ENCODE measurements at regions not wholly inside any gene's neighbourhood (a gene's known extent, or its start where the extent isn't known, plus 50 kb on each side); places are given as distances from the start of the nearest gene placed in this dataset.

- H3K36me3 ChIP-seq (ENCODE audit: control insufficient read depth, insufficient read depth, low read length) = no peaks in the 10 kb centered on the region
- H3K27ac ChIP-seq (ENCODE audit: low read length) = no peak overlapping the region
- DNase-seq (ENCODE audit: low read depth, low spot score) = no peak
- no peaks in the 10 kb centered on the region; the same call in 1 of the 2 replicates for H3K9me3 ChIP-seq (ENCODE audit: control insufficient read depth, insufficient read depth, low read length)
- no peaks in the 10 kb centered on the region for H3K4me1 ChIP-seq (ENCODE audit: control insufficient read depth, insufficient read depth, low read length)
- H3K27me3 ChIP-seq (ENCODE audit: control insufficient read depth, insufficient read depth, low read length) = no peaks in the 10 kb centered on the region
- H3K4me3 ChIP-seq (ENCODE audit: low read length) = no peak overlapping the region
- no CpG with 5 or more reads among the region's 6 CpGs for WGBS (ENCODE audit: insufficient coverage, insufficient read length)
These were observed 265.7 kb downstream of the TMEM167A start for GRCh38 chr5:82811490-82811889.

GRCh38 chr5:82809420-82810143, 267.6 kb downstream of the TMEM167A start:
- no CpG with 5 or more reads among the region's 2 CpGs for WGBS (ENCODE audit: insufficient coverage, insufficient read length)
- Histone ChIP-seq H3K27ac (ENCODE audit: low read length) (no peak overlapping the region), H3K9me3 (ENCODE audit: control insufficient read depth, insufficient read depth, low read length) (no peaks in the 10 kb centered on the region; the same call in 1 of the 2 replicates), H3K4me3 (ENCODE audit: low read length) (no peak overlapping the region), H3K27me3 (ENCODE audit: control insufficient read depth, insufficient read depth, low read length) (no peaks in the 10 kb centered on the region), H3K36me3 (ENCODE audit: control insufficient read depth, insufficient read depth, low read length) (no peaks in the 10 kb centered on the region), H3K4me1 (ENCODE audit: control insufficient read depth, insufficient read depth, low read length) (no peaks in the 10 kb centered on the region)
- DNase-seq (ENCODE audit: low read depth, low spot score) = no peak

GRCh38 chr5:82808960-82809359, 268.2 kb downstream of the TMEM167A start:
- WGBS (ENCODE audit: insufficient coverage, insufficient read length) = no CpG with 5 or more reads among the region's 3 CpGs
- no peak overlapping the region for H3K27ac ChIP-seq (ENCODE audit: low read length)
- DNase-seq (ENCODE audit: low read depth, low spot score) = no peak

GRCh38 chr5:82807021-82807420, 270.2 kb downstream of the TMEM167A start:
- Histone ChIP-seq H3K27me3 (ENCODE audit: control insufficient read depth, insufficient read depth, low read length) (no peaks in the 10 kb centered on the region), H3K9me3 (ENCODE audit: control insufficient read depth, insufficient read depth, low read length) (no peaks in the 10 kb centered on the region; the same call in 1 of the 2 replicates), H3K27ac (ENCODE audit: low read length) (no peak overlapping the region), H3K4me3 (ENCODE audit: low read length) (no peak overlapping the region), H3K36me3 (ENCODE audit: control insufficient read depth, insufficient read depth, low read length) (no peaks in the 10 kb centered on the region), H3K4me1 (ENCODE audit: control insufficient read depth, insufficient read depth, low read length) (no peaks in the 10 kb centered on the region)
- no peak for DNase-seq (ENCODE audit: low read depth, low spot score)
- WGBS (ENCODE audit: insufficient coverage, insufficient read length) = no CpG with 5 or more reads among the region's 2 CpGs

More at GRCh38 chr5:82808960-82809359, 268.2 kb downstream of the TMEM167A start:
- Histone ChIP-seq H3K4me3 (ENCODE audit: low read length) (no peak overlapping the region), H3K4me1 (ENCODE audit: control insufficient read depth, insufficient read depth, low read length) (no peaks in the 10 kb centered on the region), H3K9me3 (ENCODE audit: control insufficient read depth, insufficient read depth, low read length) (no peaks in the 10 kb centered on the region; the same call in 1 of the 2 replicates), H3K27me3 (ENCODE audit: control insufficient read depth, insufficient read depth, low read length) (no peaks in the 10 kb centered on the region), H3K36me3 (ENCODE audit: control insufficient read depth, insufficient read depth, low read length) (no peaks in the 10 kb centered on the region)

- no peaks in the 10 kb centered on the region for H3K4me1 ChIP-seq (ENCODE audit: control insufficient read depth, insufficient read depth, low read length)
- no peak overlapping the region for H3K27ac ChIP-seq (ENCODE audit: low read length)
- no peaks in the 10 kb centered on the region; the same call in 1 of the 2 replicates for H3K9me3 ChIP-seq (ENCODE audit: control insufficient read depth, insufficient read depth, low read length)
- no peaks in the 10 kb centered on the region for H3K27me3 ChIP-seq (ENCODE audit: control insufficient read depth, insufficient read depth, low read length)
- no CpG with 5 or more reads among the region's 5 CpGs for WGBS (ENCODE audit: insufficient coverage, insufficient read length)
- no peak overlapping the region for H3K4me3 ChIP-seq (ENCODE audit: low read length)
- no peak for DNase-seq (ENCODE audit: low read depth, low spot score)
- H3K36me3 ChIP-seq (ENCODE audit: control insufficient read depth, insufficient read depth, low read length) = no peaks in the 10 kb centered on the region
These were observed 270.7 kb downstream of the TMEM167A start for GRCh38 chr5:82806513-82806912.

- no peak for DNase-seq (ENCODE audit: low read depth, low spot score)
- H3K27me3 ChIP-seq (ENCODE audit: control insufficient read depth, insufficient read depth, low read length) = no peaks in the 10 kb centered on the region
- H3K36me3 ChIP-seq (ENCODE audit: control insufficient read depth, insufficient read depth, low read length) = no peaks in the 10 kb centered on the region
- H3K27ac ChIP-seq (ENCODE audit: low read length) = no peak overlapping the region
- no peak overlapping the region for H3K4me3 ChIP-seq (ENCODE audit: low read length)
- no CpG with 5 or more reads among the region's 3 CpGs for WGBS (ENCODE audit: insufficient coverage, insufficient read length)
- H3K4me1 ChIP-seq (ENCODE audit: control insufficient read depth, insufficient read depth, low read length) = 0 out of 2 replicates have a peak, but pooled peaks cover 1% of the 10 kb centered on the region
- H3K9me3 ChIP-seq (ENCODE audit: control insufficient read depth, insufficient read depth, low read length) = no peaks in the 10 kb centered on the region; the same call in 1 of the 2 replicates
These were observed 273.0 kb downstream of the TMEM167A start for GRCh38 chr5:82804155-82804690.

- H3K27me3 ChIP-seq (ENCODE audit: control insufficient read depth, insufficient read depth, low read length) = no peaks in the 10 kb centered on the region
- 0 out of 2 replicates have a peak, but pooled peaks cover 1% of the 10 kb centered on the region for H3K4me1 ChIP-seq (ENCODE audit: control insufficient read depth, insufficient read depth, low read length)
- WGBS (ENCODE audit: insufficient coverage, insufficient read length) = no CpG with 5 or more reads among the region's 3 CpGs
- H3K36me3 ChIP-seq (ENCODE audit: control insufficient read depth, insufficient read depth, low read length) = no peaks in the 10 kb centered on the region
- DNase-seq (ENCODE audit: low read depth, low spot score) = no peak
- no peaks in the 10 kb centered on the region for H3K9me3 ChIP-seq (ENCODE audit: control insufficient read depth, insufficient read depth, low read length)
- no peak overlapping the region for H3K4me3 ChIP-seq (ENCODE audit: low read length)
- H3K27ac ChIP-seq (ENCODE audit: low read length) = no peak overlapping the region
These were observed 274.2 kb downstream of the TMEM167A start for GRCh38 chr5:82802954-82803353.

- no peaks in the 10 kb centered on the region for H3K27me3 ChIP-seq (ENCODE audit: control insufficient read depth, insufficient read depth, low read length)
- no CpG with 5 or more reads among the region's 1 CpG for WGBS (ENCODE audit: insufficient coverage, insufficient read length)
- H3K27ac ChIP-seq (ENCODE audit: low read length) = no peak overlapping the region
- no peak overlapping the region for H3K4me3 ChIP-seq (ENCODE audit: low read length)
- no peak for DNase-seq (ENCODE audit: low read depth, low spot score)
- H3K9me3 ChIP-seq (ENCODE audit: control insufficient read depth, insufficient read depth, low read length) = no peaks in the 10 kb centered on the region
- H3K4me1 ChIP-seq (ENCODE audit: control insufficient read depth, insufficient read depth, low read length) = peaks cover 3% of the 10 kb centered on the region; the same call in 1 of the 2 replicates
- H3K36me3 ChIP-seq (ENCODE audit: control insufficient read depth, insufficient read depth, low read length) = no peaks in the 10 kb centered on the region
These were observed 276.4 kb downstream of the TMEM167A start for GRCh38 chr5:82800826-82801225.

- WGBS (ENCODE audit: insufficient coverage, insufficient read length) = no CpG with 5 or more reads among the region's 5 CpGs
- no peak overlapping the region for H3K4me3 ChIP-seq (ENCODE audit: low read length)
- H3K4me1 ChIP-seq (ENCODE audit: control insufficient read depth, insufficient read depth, low read length) = peaks cover 3% of the 10 kb centered on the region; the same call in 1 of the 2 replicates
- H3K36me3 ChIP-seq (ENCODE audit: control insufficient read depth, insufficient read depth, low read length) = no peaks in the 10 kb centered on the region
- H3K27ac ChIP-seq (ENCODE audit: low read length) = no peak overlapping the region
- no peak for DNase-seq (ENCODE audit: low read depth, low spot score)
- no peaks in the 10 kb centered on the region for H3K27me3 ChIP-seq (ENCODE audit: control insufficient read depth, insufficient read depth, low read length)
- H3K9me3 ChIP-seq (ENCODE audit: control insufficient read depth, insufficient read depth, low read length) = no peaks in the 10 kb centered on the region
These were observed 277.7 kb downstream of the TMEM167A start for GRCh38 chr5:82799361-82800077.

- H3K9me3 ChIP-seq (ENCODE audit: control insufficient read depth, insufficient read depth, low read length) = no peaks in the 10 kb centered on the region
- H3K4me3 ChIP-seq (ENCODE audit: low read length) = no peak overlapping the region
- no peak overlapping the region for H3K27ac ChIP-seq (ENCODE audit: low read length)
- H3K4me1 ChIP-seq (ENCODE audit: control insufficient read depth, insufficient read depth, low read length) = peaks cover 3% of the 10 kb centered on the region; the same call in 1 of the 2 replicates
- WGBS (ENCODE audit: insufficient coverage, insufficient read length) = no CpG with 5 or more reads among the region's 2 CpGs
- DNase-seq (ENCODE audit: low read depth, low spot score) = no peak
- no peaks in the 10 kb centered on the region for H3K27me3 ChIP-seq (ENCODE audit: control insufficient read depth, insufficient read depth, low read length)
- H3K36me3 ChIP-seq (ENCODE audit: control insufficient read depth, insufficient read depth, low read length) = no peaks in the 10 kb centered on the region
These were observed 278.5 kb downstream of the TMEM167A start for GRCh38 chr5:82798676-82799075.

Measured in iPS DF 6.9 (cell line).